Ovary (tissue), 3 donors: ENCODE measurements at regions not wholly inside any gene's neighbourhood (a gene's known extent, or its start where the extent isn't known, plus 50 kb on each side); places are given as distances from the start of the nearest gene placed in this dataset.

ENCODE experiments used
- POLR2A ChIP-seq: fragments of 450-650 bp; IDR thresholded peaks from one replicate; pipeline ENCODE4 v1.6.1; 2017; ENCODE audit warnings: antibody characterized with exemption, mild to moderate bottlenecking, moderate library complexity
- TF ChIP-seq, protein P1 (sequence below), 3 donors: fragments of 450-650 bp in 2 of 3; fragments of 200-600 bp in 1 of 3; IDR thresholded peaks; one replicate each; pipeline versions ENCODE4 v1.5.1 to v1.8.0; 2016 to 2022; ENCODE audit warnings: antibody characterized with exemption in 3 of 3, mild to moderate bottlenecking in 1 of 3
- donor health status: DM: no; HTN: no; CAD: no.

GRCh38 chrX:51404445-51404844 lies 71.8 kb downstream of the NUDT10 start:
- TF ChIP-seq, protein P1, sequence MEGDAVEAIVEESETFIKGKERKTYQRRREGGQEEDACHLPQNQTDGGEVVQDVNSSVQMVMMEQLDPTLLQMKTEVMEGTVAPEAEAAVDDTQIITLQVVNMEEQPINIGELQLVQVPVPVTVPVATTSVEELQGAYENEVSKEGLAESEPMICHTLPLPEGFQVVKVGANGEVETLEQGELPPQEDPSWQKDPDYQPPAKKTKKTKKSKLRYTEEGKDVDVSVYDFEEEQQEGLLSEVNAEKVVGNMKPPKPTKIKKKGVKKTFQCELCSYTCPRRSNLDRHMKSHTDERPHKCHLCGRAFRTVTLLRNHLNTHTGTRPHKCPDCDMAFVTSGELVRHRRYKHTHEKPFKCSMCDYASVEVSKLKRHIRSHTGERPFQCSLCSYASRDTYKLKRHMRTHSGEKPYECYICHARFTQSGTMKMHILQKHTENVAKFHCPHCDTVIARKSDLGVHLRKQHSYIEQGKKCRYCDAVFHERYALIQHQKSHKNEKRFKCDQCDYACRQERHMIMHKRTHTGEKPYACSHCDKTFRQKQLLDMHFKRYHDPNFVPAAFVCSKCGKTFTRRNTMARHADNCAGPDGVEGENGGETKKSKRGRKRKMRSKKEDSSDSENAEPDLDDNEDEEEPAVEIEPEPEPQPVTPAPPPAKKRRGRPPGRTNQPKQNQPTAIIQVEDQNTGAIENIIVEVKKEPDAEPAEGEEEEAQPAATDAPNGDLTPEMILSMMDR (IDR thresholded peaks at IDR 0.05): no peak
- no peak for TF ChIP-seq POLR2A
